Smooth muscle cell (in vitro differentiated cells): ENCODE measurements at regions not wholly inside any gene's neighbourhood (a gene's known extent, or its start where the extent isn't known, plus 50 kb on each side); places are given as distances from the start of the nearest gene placed in this dataset.

Experiments
- DNase-seq: peaks from one replicate; lab custom pipeline; 2025; ENCODE audit not compliant: unreplicated experiment; lab: John Stamatoyannopoulos, UW
- H2AFZ ChIP-seq: fragments of 200-600 bp; sonication (generic); 2 replicates; pipeline ENCODE4 v1.6.0; 2016; ENCODE audit warnings: antibody characterized with exemption, low read depth, mild to moderate bottlenecking
- H3F3A ChIP-seq: fragments of 200-600 bp; sonication (generic); 2 replicates; pipeline ENCODE4 v1.6.0; 2017; ENCODE audit warnings: antibody characterized with exemption, low read depth
- H3K27ac ChIP-seq: fragments of 200-600 bp; sonication (generic); 2 replicates; pipeline ENCODE4 v1.5.1; 2016; ENCODE audit warnings: low read depth, mild to moderate bottlenecking
- H3K27me3 ChIP-seq: fragments of 200-600 bp; sonication (generic); 2 replicates; pipeline ENCODE4 v1.6.1; 2016; ENCODE audit warnings: low read depth, mild to moderate bottlenecking
- H3K36me3 ChIP-seq: fragments of 200-600 bp; sonication (generic); 2 replicates; pipeline ENCODE4 v1.5.1; 2016; ENCODE audit warnings: low read depth
- H3K4me1 ChIP-seq: fragments of 200-600 bp; sonication (generic); 2 replicates; pipeline ENCODE4 v1.5.1; 2016; ENCODE audit warnings: low read depth
- H3K4me2 ChIP-seq: fragments of 200-600 bp; sonication (generic); 2 replicates; pipeline ENCODE4 v1.6.0; 2016; ENCODE audit warnings: mild to moderate bottlenecking
- H3K4me3 ChIP-seq: fragments of 200-600 bp; sonication (generic); 2 replicates; pipeline ENCODE4 v1.5.1; 2016; ENCODE audit warnings: mild to moderate bottlenecking
- H3K79me2 ChIP-seq: fragments of 200-600 bp; sonication (generic); 2 replicates; pipeline ENCODE4 v1.6.0; 2016; ENCODE audit warnings: low read depth, mild to moderate bottlenecking
- H3K9ac ChIP-seq: fragments of 200-600 bp; sonication (generic); 2 replicates; pipeline ENCODE4 v1.6.0; 2016; ENCODE audit warnings: low read depth
- H3K9me3 ChIP-seq: fragments of 200-600 bp; sonication (generic); replicated peaks from 2 replicates; pipeline ENCODE4 v1.5.1; 2016; ENCODE audit warnings: low read depth
- H4K20me1 ChIP-seq: fragments of 200-600 bp; sonication (generic); 2 replicates; pipeline ENCODE4 v1.6.0; 2016; ENCODE audit warnings: low read depth
- WGBS: methylation state at CpG from one replicate; pipeline ENCODE4 v1.1.7; 2016; ENCODE audit warnings: low lambda C conversion rate; 5-methylcytosine and 5-hydroxymethylcytosine counted together
- TF ChIP-seq, protein P1 (sequence below): fragments of 200-600 bp; sonication (generic); IDR thresholded peaks from 2 replicates; pipeline ENCODE4 v1.5.1; 2017; ENCODE audit warnings: borderline replicate concordance, mild to moderate bottlenecking, antibody characterized with exemption; ENCODE audit not compliant: insufficient read depth, poor library complexity, severe bottlenecking

- no peak overlapping the region for H3K27ac ChIP-seq
- no peak overlapping the region for H3K9ac ChIP-seq
- no peaks in the 10 kb centered on the region for H3K79me2 ChIP-seq
- no peaks in the 10 kb centered on the region for H3K36me3 ChIP-seq
- H3K4me3 ChIP-seq = no peak overlapping the region
- TF ChIP-seq, protein P1, sequence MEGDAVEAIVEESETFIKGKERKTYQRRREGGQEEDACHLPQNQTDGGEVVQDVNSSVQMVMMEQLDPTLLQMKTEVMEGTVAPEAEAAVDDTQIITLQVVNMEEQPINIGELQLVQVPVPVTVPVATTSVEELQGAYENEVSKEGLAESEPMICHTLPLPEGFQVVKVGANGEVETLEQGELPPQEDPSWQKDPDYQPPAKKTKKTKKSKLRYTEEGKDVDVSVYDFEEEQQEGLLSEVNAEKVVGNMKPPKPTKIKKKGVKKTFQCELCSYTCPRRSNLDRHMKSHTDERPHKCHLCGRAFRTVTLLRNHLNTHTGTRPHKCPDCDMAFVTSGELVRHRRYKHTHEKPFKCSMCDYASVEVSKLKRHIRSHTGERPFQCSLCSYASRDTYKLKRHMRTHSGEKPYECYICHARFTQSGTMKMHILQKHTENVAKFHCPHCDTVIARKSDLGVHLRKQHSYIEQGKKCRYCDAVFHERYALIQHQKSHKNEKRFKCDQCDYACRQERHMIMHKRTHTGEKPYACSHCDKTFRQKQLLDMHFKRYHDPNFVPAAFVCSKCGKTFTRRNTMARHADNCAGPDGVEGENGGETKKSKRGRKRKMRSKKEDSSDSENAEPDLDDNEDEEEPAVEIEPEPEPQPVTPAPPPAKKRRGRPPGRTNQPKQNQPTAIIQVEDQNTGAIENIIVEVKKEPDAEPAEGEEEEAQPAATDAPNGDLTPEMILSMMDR = no peak
- no peaks in the 10 kb centered on the region for H4K20me1 ChIP-seq
- H3K4me2 ChIP-seq = no peak overlapping the region
- peaks cover 6% of the 10 kb centered on the region for H3K4me1 ChIP-seq
- no peaks in the 10 kb centered on the region for H3F3A ChIP-seq
- no peak for DNase-seq
- WGBS = 79% methylated on average over 7 of the region's 7 CpGs
- H3K9me3 ChIP-seq = no peaks in the 10 kb centered on the region
- H2AFZ ChIP-seq = no peak overlapping the region
- no peaks in the 10 kb centered on the region for H3K27me3 ChIP-seq
Observed at GRCh38 chr19:30712431-30713337, 340.5 kb downstream of the ZNF536 start.

DNA sequence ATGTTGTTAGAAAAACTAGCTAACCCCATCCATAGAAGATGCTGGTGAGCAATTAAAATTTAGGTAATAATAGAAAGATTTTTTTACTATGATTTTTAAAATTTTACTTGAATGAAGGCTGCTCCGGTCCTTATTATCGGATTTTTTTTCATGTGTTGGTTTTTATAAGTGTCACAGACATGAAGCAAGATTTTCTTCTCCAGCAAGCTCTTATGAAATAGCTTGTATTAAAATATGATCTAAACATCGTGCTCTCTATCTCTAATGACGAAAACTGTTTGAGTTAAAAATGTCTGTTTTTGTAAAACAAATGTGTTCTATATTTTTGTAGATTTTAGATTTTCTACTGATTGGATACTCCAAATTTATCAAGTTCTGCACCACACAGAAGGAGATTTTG lies 339.6 kb downstream of the ZNF536 start:
- no peaks in the 10 kb centered on the region for H4K20me1 ChIP-seq
- TF ChIP-seq, protein P1 = no peak
- no peak overlapping the region for H3K4me3 ChIP-seq
- H3K9ac ChIP-seq = no peak overlapping the region
- no peaks in the 10 kb centered on the region for H3F3A ChIP-seq
- H3K4me2 ChIP-seq = no peak overlapping the region
- no peak for DNase-seq
- H3K79me2 ChIP-seq = no peaks in the 10 kb centered on the region
- no peak overlapping the region for H3K27ac ChIP-seq
- no peaks in the 10 kb centered on the region for H3K36me3 ChIP-seq
- peaks cover 6% of the 10 kb centered on the region for H3K4me1 ChIP-seq
- H3K9me3 ChIP-seq = no peaks in the 10 kb centered on the region
- no peaks in the 10 kb centered on the region for H3K27me3 ChIP-seq
- 94% methylated on average over 4 of the region's 4 CpGs for WGBS
- H2AFZ ChIP-seq = no peak overlapping the region

GRCh38 chr19:30711296-30711695 lies 339.1 kb downstream of the ZNF536 start:
- H3K36me3 ChIP-seq = no peaks in the 10 kb centered on the region
- H3K4me3 ChIP-seq = no peak overlapping the region
- H3K4me1 ChIP-seq = peaks cover 6% of the 10 kb centered on the region
- no peaks in the 10 kb centered on the region for H3K79me2 ChIP-seq
- DNase-seq = no peak
- no peak overlapping the region for H3K9ac ChIP-seq
- no peaks in the 10 kb centered on the region for H3K27me3 ChIP-seq
- no peak overlapping the region for H2AFZ ChIP-seq
- WGBS = 61% methylated on average over 17 of the region's 17 CpGs
- H3K4me2 ChIP-seq = no peak overlapping the region
- H3F3A ChIP-seq = no peaks in the 10 kb centered on the region
- TF ChIP-seq, protein P1 = no peak
- no peaks in the 10 kb centered on the region for H4K20me1 ChIP-seq
- H3K27ac ChIP-seq = no peak overlapping the region
- H3K9me3 ChIP-seq = no peaks in the 10 kb centered on the region

GRCh38 chr19:30710721-30711120 lies 338.5 kb downstream of the ZNF536 start:
- Histone ChIP-seq H3K9me3 (no peaks in the 10 kb centered on the region), H3F3A (no peaks in the 10 kb centered on the region), H2AFZ (no peak overlapping the region), H3K9ac (no peak overlapping the region), H3K4me2 (no peak overlapping the region), H3K27ac (no peak overlapping the region), H3K79me2 (no peaks in the 10 kb centered on the region), H3K27me3 (no peaks in the 10 kb centered on the region), H4K20me1 (no peaks in the 10 kb centered on the region), H3K36me3 (no peaks in the 10 kb centered on the region), H3K4me1 (peaks cover 6% of the 10 kb centered on the region), H3K4me3 (no peak overlapping the region)
- 90% methylated on average over 12 of the region's 12 CpGs for WGBS
- TF ChIP-seq, protein P1 = no peak
- DNase-seq = no peak
